Activated T-cell treated with anti-CD3 and anti-CD28 coated beads, Interleukin-2, amount 50 U/mL, for 24 hours (primary cell): ENCODE measurements at regions not wholly inside any gene's neighbourhood (a gene's known extent, or its start where the extent isn't known, plus 50 kb on each side); places are given as distances from the start of the nearest gene placed in this dataset.
"Not testable (repeated sequence)": the region's sequence is repeated elsewhere in the genome, so short reads cannot be mapped to it uniquely, and the experiment has no call there.

Experiments
- DNase-seq: peaks from one replicate; pipeline ENCODE4 v3.0.0-alpha.2; 2020
- H3K27ac Mint-ChIP-seq: 2 replicates; pipeline ENCODE4 v1.8.0; 2020; ENCODE audit warnings: mild to moderate bottlenecking, mixed read lengths
- H3K27me3 Mint-ChIP-seq: 2 replicates; pipeline ENCODE4 v1.8.0; 2020; ENCODE audit warnings: mixed read lengths
- H3K36me3 Mint-ChIP-seq: 2 replicates; pipeline ENCODE4 v1.8.0; 2020; ENCODE audit warnings: low read depth, mixed read lengths
- H3K4me1 Mint-ChIP-seq: 2 replicates; pipeline ENCODE4 v1.8.0; 2020; ENCODE audit warnings: low read depth, mixed read lengths
- H3K4me3 Mint-ChIP-seq: 2 replicates; pipeline ENCODE4 v1.8.0; 2020; ENCODE audit warnings: mild to moderate bottlenecking, moderate library complexity, mixed read lengths
- H3K9me3 Mint-ChIP-seq: 2 replicates; pipeline ENCODE4 v1.8.0; 2020; ENCODE audit warnings: mixed read lengths

GRCh38 chr18:55983433-55983832, 395.4 kb upstream of the TCF4 start:
- H3K4me3 Mint-ChIP-seq: no peak overlapping the region
- peaks cover 20% of the 10 kb centered on the region for H3K9me3 Mint-ChIP-seq
- H3K27ac Mint-ChIP-seq: no peak overlapping the region
- no peaks in the 10 kb centered on the region for H3K36me3 Mint-ChIP-seq
- no peaks in the 10 kb centered on the region for H3K4me1 Mint-ChIP-seq
- H3K27me3 Mint-ChIP-seq: no peaks in the 10 kb centered on the region
- no peak for DNase-seq

GRCh38 chr18:55982992-55983391, 395.0 kb upstream of the TCF4 start:
- Mint-ChIP-seq H3K27ac (no peak overlapping the region), H3K4me1 (no peaks in the 10 kb centered on the region), H3K36me3 (no peaks in the 10 kb centered on the region), H3K27me3 (no peaks in the 10 kb centered on the region), H3K4me3 (no peak overlapping the region), H3K9me3 (peaks cover 16% of the 10 kb centered on the region)
- DNase-seq: no peak

GRCh38 chr18:55981712-55982475, 393.9 kb upstream of the TCF4 start:
- Mint-ChIP-seq H3K4me1 (no peaks in the 10 kb centered on the region), H3K36me3 (no peaks in the 10 kb centered on the region), H3K27ac (no peak overlapping the region), H3K4me3 (no peak overlapping the region), H3K9me3 (peaks cover 13% of the 10 kb centered on the region), H3K27me3 (no peaks in the 10 kb centered on the region)
- DNase-seq: no peak

- Mint-ChIP-seq H3K27me3 (no peaks in the 10 kb centered on the region), H3K36me3 (no peaks in the 10 kb centered on the region), H3K4me1 (no peaks in the 10 kb centered on the region), H3K9me3 (no peaks in the 10 kb centered on the region), H3K4me3 (no peak overlapping the region), H3K27ac (no peak overlapping the region)
- no peak for DNase-seq
Observed at GRCh38 chr18:55974521-55974920, 386.5 kb upstream of the TCF4 start.

- H3K27me3 Mint-ChIP-seq: no peaks in the 10 kb centered on the region
- no peaks in the 10 kb centered on the region for H3K36me3 Mint-ChIP-seq
- no peaks in the 10 kb centered on the region for H3K4me1 Mint-ChIP-seq
- no peak overlapping the region for H3K4me3 Mint-ChIP-seq
- H3K9me3 Mint-ChIP-seq: peaks cover 2% of the 10 kb centered on the region
- DNase-seq: no peak
- H3K27ac Mint-ChIP-seq: no peak overlapping the region
Observed at GRCh38 chr18:55968550-55968949, 380.6 kb upstream of the TCF4 start.

- Mint-ChIP-seq H3K9me3 (peaks cover 2% of the 10 kb centered on the region), H3K4me3 (no peak overlapping the region), H3K27ac (no peak overlapping the region), H3K27me3 (no peaks in the 10 kb centered on the region), H3K4me1 (no peaks in the 10 kb centered on the region), H3K36me3 (no peaks in the 10 kb centered on the region)
- no peak for DNase-seq
Observed at GRCh38 chr18:55967019-55967418, 379.0 kb upstream of the TCF4 start.

GRCh38 chr18:55964171-55964570, 376.2 kb upstream of the TCF4 start:
- H3K27me3 Mint-ChIP-seq: no peaks in the 10 kb centered on the region
- H3K9me3 Mint-ChIP-seq: peaks cover 2% of the 10 kb centered on the region
- no peaks in the 10 kb centered on the region for H3K4me1 Mint-ChIP-seq
- DNase-seq: no peak
- no peaks in the 10 kb centered on the region for H3K36me3 Mint-ChIP-seq
- H3K27ac Mint-ChIP-seq: no peak overlapping the region
- no peak overlapping the region for H3K4me3 Mint-ChIP-seq

- H3K36me3 Mint-ChIP-seq: no peaks in the 10 kb centered on the region
- no peak overlapping the region for H3K4me3 Mint-ChIP-seq
- H3K9me3 Mint-ChIP-seq: peaks cover 10% of the 10 kb centered on the region
- no peaks in the 10 kb centered on the region for H3K4me1 Mint-ChIP-seq
- DNase-seq: no peak
- no peak overlapping the region for H3K27ac Mint-ChIP-seq
- no peaks in the 10 kb centered on the region for H3K27me3 Mint-ChIP-seq
Observed at GRCh38 chr18:55953326-55953725, 365.3 kb upstream of the TCF4 start.

GRCh38 chr18:55951738-55952137, 363.7 kb upstream of the TCF4 start:
- not testable (repeated sequence) for DNase-seq, H3K27me3 Mint-ChIP-seq, H3K36me3 Mint-ChIP-seq, H3K4me1 Mint-ChIP-seq, H3K4me3 Mint-ChIP-seq, H3K9me3 Mint-ChIP-seq, H3K27ac Mint-ChIP-seq

- H3K4me3 Mint-ChIP-seq: no peak overlapping the region
- no peaks in the 10 kb centered on the region for H3K36me3 Mint-ChIP-seq
- peaks cover 8% of the 10 kb centered on the region for H3K9me3 Mint-ChIP-seq
Observed at GRCh38 chr18:55950379-55951166, 362.6 kb upstream of the TCF4 start.

GRCh38 chr18:55934821-55935220, 346.8 kb upstream of the TCF4 start:
- DNase-seq: no peak
- no peak overlapping the region for H3K4me3 Mint-ChIP-seq
- H3K4me1 Mint-ChIP-seq: no peaks in the 10 kb centered on the region
- no peak overlapping the region for H3K27ac Mint-ChIP-seq
- H3K27me3 Mint-ChIP-seq: no peaks in the 10 kb centered on the region
- H3K9me3 Mint-ChIP-seq: peaks cover 13% of the 10 kb centered on the region
- H3K36me3 Mint-ChIP-seq: no peaks in the 10 kb centered on the region

More at GRCh38 chr18:55950379-55951166, 362.6 kb upstream of the TCF4 start:
- no peak for DNase-seq
- Mint-ChIP-seq H3K27me3 (no peaks in the 10 kb centered on the region), H3K4me1 (no peaks in the 10 kb centered on the region), H3K27ac (no peak overlapping the region)

- Mint-ChIP-seq H3K27ac (no peak overlapping the region), H3K27me3 (no peaks in the 10 kb centered on the region), H3K4me1 (no peaks in the 10 kb centered on the region)
Observed at GRCh38 chr18:55932675-55933074, 344.7 kb upstream of the TCF4 start.

GRCh38 chr18:55927831-55928230, 339.8 kb upstream of the TCF4 start:
- peaks cover 7% of the 10 kb centered on the region for H3K9me3 Mint-ChIP-seq

More at GRCh38 chr18:55932675-55933074, 344.7 kb upstream of the TCF4 start:
- peaks cover 4% of the 10 kb centered on the region for H3K9me3 Mint-ChIP-seq
- no peak for DNase-seq
- H3K36me3 Mint-ChIP-seq: no peaks in the 10 kb centered on the region
- H3K4me3 Mint-ChIP-seq: no peak overlapping the region

GRCh38 chr18:55925772-55926171, 337.8 kb upstream of the TCF4 start:
- no peaks in the 10 kb centered on the region for H3K4me1 Mint-ChIP-seq
- peaks cover 7% of the 10 kb centered on the region for H3K9me3 Mint-ChIP-seq
- H3K36me3 Mint-ChIP-seq: no peaks in the 10 kb centered on the region
- no peak overlapping the region for H3K4me3 Mint-ChIP-seq
- DNase-seq: no peak
- no peak overlapping the region for H3K27ac Mint-ChIP-seq
- no peaks in the 10 kb centered on the region for H3K27me3 Mint-ChIP-seq

More at GRCh38 chr18:55927831-55928230, 339.8 kb upstream of the TCF4 start:
- no peak for DNase-seq
- H3K4me3 Mint-ChIP-seq: no peak overlapping the region
- H3K27ac Mint-ChIP-seq: no peak overlapping the region
- H3K4me1 Mint-ChIP-seq: no peaks in the 10 kb centered on the region
- H3K36me3 Mint-ChIP-seq: no peaks in the 10 kb centered on the region
- no peaks in the 10 kb centered on the region for H3K27me3 Mint-ChIP-seq

- no peaks in the 10 kb centered on the region for H3K27me3 Mint-ChIP-seq
Observed at GRCh38 chr18:55920063-55920462, 332.1 kb upstream of the TCF4 start.

More at GRCh38 chr18:55920063-55920462, 332.1 kb upstream of the TCF4 start:
- no peak for DNase-seq
- peaks cover 5% of the 10 kb centered on the region for H3K9me3 Mint-ChIP-seq
- no peaks in the 10 kb centered on the region for H3K4me1 Mint-ChIP-seq
- no peaks in the 10 kb centered on the region for H3K36me3 Mint-ChIP-seq
- H3K4me3 Mint-ChIP-seq: no peak overlapping the region
- H3K27ac Mint-ChIP-seq: no peak overlapping the region
